Duodenal mucosa (tissue), 2 donors: ENCODE measurements at regions not wholly inside any gene's neighbourhood (a gene's known extent, or its start where the extent isn't known, plus 50 kb on each side); places are given as distances from the start of the nearest gene placed in this dataset.
"Not testable (repeated sequence)": the region's sequence is repeated elsewhere in the genome, so short reads cannot be mapped to it uniquely, and the experiment has no call there.

ENCODE experiments used
- H3K27ac ChIP-seq: one replicate; pipeline ENCODE4 v1.7.0; 2013; ENCODE audit warnings: low read depth, low read length
- H3K27me3 ChIP-seq, 2 donors: one replicate each; pipeline ENCODE4 v1.7.0; 2013; ENCODE audit warnings: low read length in 2 of 2, control low read depth in 1 of 2; ENCODE audit not compliant: insufficient read depth in 2 of 2, control insufficient read depth in 1 of 2
- H3K36me3 ChIP-seq, 2 donors: one replicate each; pipeline ENCODE4 v1.7.0; 2013; ENCODE audit warnings: low read length in 2 of 2, control low read depth in 1 of 2; ENCODE audit not compliant: insufficient read depth in 2 of 2, control insufficient read depth in 1 of 2
- H3K4me1 ChIP-seq, 2 donors: one replicate each; pipeline ENCODE4 v1.7.0; 2013; ENCODE audit warnings: low read length in 2 of 2, control low read depth in 1 of 2; ENCODE audit not compliant: insufficient read depth in 2 of 2, control insufficient read depth in 1 of 2
- H3K4me3 ChIP-seq, 2 donors: one replicate each; pipeline ENCODE4 v1.7.0; 2013; ENCODE audit warnings: low read length in 2 of 2, low read depth in 1 of 2
- H3K9ac ChIP-seq, 2 donors: one replicate each; pipeline ENCODE4 v1.7.0; 2013; ENCODE audit warnings: low read length in 2 of 2, low read depth in 1 of 2
- H3K9me3 ChIP-seq, 2 donors: one replicate each; pipeline ENCODE4 v1.7.0; 2013; ENCODE audit warnings: low read length in 2 of 2, control low read depth in 1 of 2; ENCODE audit not compliant: control insufficient read depth in 1 of 2

GRCh38 chr4:23036921-23037495 is 344.3 kb downstream of the GBA3 start:
- no peak overlapping the region for H3K9ac ChIP-seq
- H3K4me3 ChIP-seq = no peak overlapping the region
- no peaks in the 10 kb centered on the region for H3K9me3 ChIP-seq
- peaks cover 0 to 4% of the 10 kb centered on the region in 2 donors for H3K4me1 ChIP-seq
- no peak overlapping the region for H3K27ac ChIP-seq
- no peaks in the 10 kb centered on the region for H3K36me3 ChIP-seq
- H3K27me3 ChIP-seq = no peaks in the 10 kb centered on the region

DNA sequence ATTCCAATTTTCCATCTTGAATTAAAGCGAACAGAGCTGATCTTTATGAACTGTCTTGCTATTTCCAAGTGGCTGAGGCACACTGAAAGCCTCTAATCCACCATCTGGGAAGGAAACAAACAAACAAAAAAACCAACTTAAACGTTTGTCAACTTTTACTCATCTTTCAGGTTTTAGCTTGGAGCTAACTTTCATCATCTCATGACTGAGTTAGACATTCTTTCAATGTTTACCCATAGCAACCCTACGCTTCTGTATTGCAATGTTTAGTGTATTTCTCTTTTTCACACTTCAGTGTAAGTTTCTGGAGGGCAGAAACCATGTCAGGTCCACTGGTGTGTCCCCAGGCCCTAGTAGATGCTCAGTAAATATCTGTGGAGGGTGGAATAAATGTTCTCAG is 343.8 kb downstream of the GBA3 start:
- Histone ChIP-seq H3K27me3 (no peaks in the 10 kb centered on the region), H3K27ac (no peak overlapping the region), H3K4me1 (peaks cover 0 to 4% of the 10 kb centered on the region in 2 donors), H3K36me3 (no peaks in the 10 kb centered on the region), H3K4me3 (no peak overlapping the region), H3K9me3 (no peaks in the 10 kb centered on the region), H3K9ac (no peak overlapping the region)

DNA sequence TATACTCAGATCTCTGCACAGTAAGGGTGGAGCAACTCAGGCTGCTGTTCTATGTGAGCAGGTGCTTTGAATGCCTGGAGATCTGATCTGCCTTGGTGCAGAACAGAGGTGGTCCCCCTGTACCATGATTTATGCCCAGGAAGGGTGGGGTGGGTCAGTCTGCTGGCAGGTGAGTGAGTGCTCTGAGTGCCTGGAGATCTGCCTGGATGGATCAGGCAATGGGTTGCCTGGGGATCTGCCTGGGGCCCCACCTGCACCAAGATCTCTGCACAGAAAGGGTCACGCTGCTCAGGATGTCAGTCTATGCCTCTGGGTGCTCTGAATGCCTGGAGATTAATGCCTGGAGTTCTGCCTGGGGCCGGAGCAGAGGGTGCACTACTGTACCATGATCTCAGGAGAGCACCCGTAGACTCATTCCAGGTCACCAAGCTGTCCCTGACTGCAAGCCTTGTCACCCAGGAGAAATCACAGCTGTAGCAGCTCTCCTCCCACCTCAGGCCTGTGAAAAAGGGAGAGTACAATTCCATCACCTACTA is 342.9 kb downstream of the GBA3 start:
- Histone ChIP-seq H3K9me3 (no peaks in the 10 kb centered on the region), H3K36me3 (no peaks in the 10 kb centered on the region), H3K27me3 (no peaks in the 10 kb centered on the region), H3K9ac (no peak overlapping the region), H3K4me3 (no peak overlapping the region), H3K4me1 (peaks cover 0 to 4% of the 10 kb centered on the region in 2 donors), H3K27ac (no peak overlapping the region)

DNA sequence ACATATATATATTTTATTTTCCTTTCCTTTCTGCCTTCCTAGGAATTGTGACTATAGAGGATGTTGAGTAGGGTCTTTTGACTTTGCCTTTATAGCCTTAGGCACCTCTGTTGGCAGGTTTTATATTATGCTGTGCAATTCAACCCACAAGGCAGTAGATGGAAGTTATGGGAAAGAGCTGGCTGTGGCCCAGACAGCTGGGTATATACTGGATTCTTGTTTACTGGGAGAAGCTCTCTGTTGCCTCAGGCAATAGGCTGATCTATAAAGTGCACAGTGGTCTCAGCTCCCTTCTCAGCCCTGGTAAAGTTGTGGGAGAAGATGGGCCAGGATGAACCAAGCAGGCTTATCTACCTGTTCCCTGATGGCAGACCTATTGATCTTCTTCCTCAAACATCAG is 342.0 kb downstream of the GBA3 start:
- H3K36me3 ChIP-seq = no peaks in the 10 kb centered on the region
- H3K9ac ChIP-seq = no peak overlapping the region
- no peaks in the 10 kb centered on the region for H3K27me3 ChIP-seq
- H3K4me1 ChIP-seq = no peaks in the 10 kb centered on the region
- H3K9me3 ChIP-seq = no peaks in the 10 kb centered on the region
- no peak overlapping the region for H3K4me3 ChIP-seq
- H3K27ac ChIP-seq = no peak overlapping the region

DNA sequence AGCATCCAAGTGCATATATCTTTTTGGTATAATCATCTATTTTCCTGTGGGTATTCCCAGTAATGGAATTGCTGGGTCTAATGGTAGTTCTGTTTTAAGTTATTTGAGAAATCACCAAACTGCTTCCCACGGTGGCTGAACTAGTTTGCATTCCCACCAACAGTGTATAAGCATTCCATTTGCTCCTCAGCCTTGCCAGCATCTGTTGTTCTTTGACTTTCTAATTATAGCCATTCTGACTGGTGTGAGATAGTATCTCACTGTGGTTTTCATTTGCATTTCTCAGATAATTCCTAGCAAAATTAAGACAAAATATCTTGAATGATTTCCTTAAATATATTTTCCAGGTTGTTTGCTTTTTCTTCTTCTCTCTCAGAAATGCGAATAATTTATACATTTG is 341.1 kb downstream of the GBA3 start:
- H3K9me3 ChIP-seq = no peaks in the 10 kb centered on the region
- H3K27ac ChIP-seq = no peak overlapping the region
- no peaks in the 10 kb centered on the region for H3K4me1 ChIP-seq
- H3K9ac ChIP-seq = no peak overlapping the region
- no peak overlapping the region for H3K4me3 ChIP-seq
- no peaks in the 10 kb centered on the region for H3K27me3 ChIP-seq
- H3K36me3 ChIP-seq = no peaks in the 10 kb centered on the region

- H3K27me3 ChIP-seq = no peaks in the 10 kb centered on the region
- no peak overlapping the region for H3K4me3 ChIP-seq
- no peaks in the 10 kb centered on the region for H3K36me3 ChIP-seq
- no peak overlapping the region for H3K9ac ChIP-seq
- no peaks in the 10 kb centered on the region for H3K9me3 ChIP-seq
- H3K4me1 ChIP-seq = no peaks in the 10 kb centered on the region
- H3K27ac ChIP-seq = no peak overlapping the region
These were observed 336.1 kb downstream of the GBA3 start for GRCh38 chr4:23028875-23029274.

GRCh38 chr4:23023666-23024065 is 330.9 kb downstream of the GBA3 start:
- no peak overlapping the region for H3K4me3 ChIP-seq
- no peaks in the 10 kb centered on the region for H3K27me3 ChIP-seq
- no peak overlapping the region for H3K9ac ChIP-seq
- no peaks in the 10 kb centered on the region for H3K36me3 ChIP-seq
- H3K27ac ChIP-seq = no peak overlapping the region
- H3K4me1 ChIP-seq = no peaks in the 10 kb centered on the region
- H3K9me3 ChIP-seq = no peaks in the 10 kb centered on the region

DNA sequence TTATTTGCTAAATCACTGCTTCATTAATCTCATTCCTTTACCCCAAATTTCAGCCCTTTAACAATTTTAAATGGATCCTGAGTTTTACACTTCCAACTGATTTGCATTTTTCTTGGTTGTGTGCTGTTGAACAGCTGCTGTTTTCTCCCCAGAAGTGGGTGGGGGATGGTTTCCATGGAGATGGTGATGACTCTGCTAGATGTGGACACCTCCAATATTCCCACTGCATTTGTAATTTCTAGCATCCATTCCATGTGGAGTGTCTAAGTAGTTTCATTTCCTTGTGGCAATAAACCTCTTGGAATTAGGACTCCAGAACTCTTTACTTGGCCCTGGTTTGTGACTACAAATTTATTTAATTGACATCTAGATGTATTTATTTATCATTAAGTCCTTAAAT is 330.4 kb downstream of the GBA3 start:
- Histone ChIP-seq H3K4me1 (no peaks in the 10 kb centered on the region), H3K36me3 (no peaks in the 10 kb centered on the region), H3K27ac (no peak overlapping the region), H3K9me3 (no peaks in the 10 kb centered on the region), H3K27me3 (no peaks in the 10 kb centered on the region), H3K4me3 (no peak overlapping the region), H3K9ac (no peak overlapping the region)

DNA sequence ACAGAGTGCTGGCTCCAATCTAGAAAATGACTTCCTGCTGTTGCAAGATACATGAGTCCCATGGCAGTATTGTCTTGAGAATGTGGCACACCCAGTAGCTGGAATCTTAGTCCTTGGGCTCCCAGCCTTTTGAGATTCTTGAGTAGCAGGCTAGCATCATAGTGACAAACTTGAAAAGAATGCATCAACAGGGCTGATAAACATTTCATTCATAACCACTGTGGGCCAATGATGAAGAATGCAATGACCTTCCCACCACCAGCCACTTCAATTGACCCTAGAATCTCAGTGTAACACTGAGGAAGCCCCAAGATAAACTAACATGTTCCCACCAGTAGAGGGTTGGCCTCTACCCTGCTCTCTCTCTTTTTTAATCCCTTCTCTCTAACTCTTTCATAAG is 329.3 kb downstream of the GBA3 start:
- no peak overlapping the region for H3K27ac ChIP-seq
- no peaks in the 10 kb centered on the region for H3K4me1 ChIP-seq
- no peaks in the 10 kb centered on the region for H3K36me3 ChIP-seq
- H3K9ac ChIP-seq = no peak overlapping the region
- H3K27me3 ChIP-seq = no peaks in the 10 kb centered on the region
- H3K9me3 ChIP-seq = no peaks in the 10 kb centered on the region
- H3K4me3 ChIP-seq = no peak overlapping the region

DNA sequence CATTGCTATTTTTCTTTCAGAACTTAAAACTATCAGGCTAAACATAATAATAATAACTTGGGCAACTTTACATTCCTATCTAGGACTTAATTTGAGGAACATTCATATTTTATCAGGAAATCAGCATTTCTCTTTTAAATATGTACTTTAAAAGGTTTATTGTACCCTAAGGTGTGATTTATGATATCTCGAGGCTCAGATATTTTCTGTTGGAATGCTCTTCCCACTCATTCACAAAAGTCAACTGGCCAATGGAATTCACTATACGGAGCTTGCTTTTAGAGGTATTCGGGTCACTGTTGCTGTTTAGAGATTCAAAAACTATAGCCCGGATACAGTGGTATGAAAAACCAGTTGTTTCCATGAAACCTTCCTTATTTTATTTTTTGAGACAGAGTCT is 328.3 kb downstream of the GBA3 start:
- no peak overlapping the region for H3K4me3 ChIP-seq
- no peaks in the 10 kb centered on the region for H3K4me1 ChIP-seq
- H3K9me3 ChIP-seq = no peaks in the 10 kb centered on the region
- H3K36me3 ChIP-seq = no peaks in the 10 kb centered on the region
- no peak overlapping the region for H3K9ac ChIP-seq
- H3K27me3 ChIP-seq = no peaks in the 10 kb centered on the region
- H3K27ac ChIP-seq = no peak overlapping the region

DNA sequence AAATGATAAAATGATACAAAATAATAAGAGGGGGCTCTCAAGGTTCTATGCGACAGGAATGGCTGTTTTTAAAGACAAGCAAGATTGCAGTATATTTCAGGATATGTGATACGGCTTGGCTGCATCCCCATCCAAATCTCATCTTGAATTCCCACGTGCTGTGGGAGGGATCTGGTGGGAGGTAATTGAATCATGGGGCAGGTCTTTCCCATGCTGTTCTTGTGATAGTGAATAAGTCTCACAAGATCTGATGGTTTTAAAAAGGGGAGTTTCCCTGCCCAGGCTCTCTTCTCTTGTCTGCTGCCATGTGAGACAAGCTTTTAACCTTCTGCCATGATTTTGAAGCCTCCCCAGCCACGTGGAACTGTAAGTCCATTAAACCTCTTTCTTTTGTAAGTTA is 327.7 kb downstream of the GBA3 start:
- not testable (repeated sequence) for H3K9me3 ChIP-seq, H3K27ac ChIP-seq, H3K4me3 ChIP-seq, H3K4me1 ChIP-seq, H3K27me3 ChIP-seq, H3K36me3 ChIP-seq, H3K9ac ChIP-seq
